ENCODE measurements at regions not wholly inside any gene's neighbourhood (a gene's known extent, or its start where the extent isn't known, plus 50 kb on each side); places are given as distances from the start of the nearest gene placed in this dataset.
"Not testable (repeated sequence)": the region's sequence is repeated elsewhere in the genome, so short reads cannot be mapped to it uniquely, and the experiment has no call there.

- DNase-seq (ENCODE audit: low spot score): no peak
These were observed 311.8 kb downstream of the PLPP3 start for GRCh38 chr1:56267611-56268010.

- no peak for DNase-seq (ENCODE audit: low spot score)
These were observed 313.0 kb downstream of the PLPP3 start for GRCh38 chr1:56266359-56266758.

GRCh38 chr1:56265216-56265615 is 314.1 kb downstream of the PLPP3 start:
- no peak for DNase-seq (ENCODE audit: low spot score)

- DNase-seq (ENCODE audit: low spot score): no peak
These were observed 315.5 kb downstream of the PLPP3 start for GRCh38 chr1:56263908-56264307.

GRCh38 chr1:56258371-56258770 is 321.0 kb downstream of the PLPP3 start:
- DNase-seq (ENCODE audit: low spot score): no peak

- no peak for DNase-seq (ENCODE audit: low spot score)
These were observed 321.6 kb downstream of the PLPP3 start for GRCh38 chr1:56257726-56258125.

- DNase-seq (ENCODE audit: low spot score): no peak
These were observed 323.0 kb downstream of the PLPP3 start for GRCh38 chr1:56256153-56257000.

GRCh38 chr1:56255516-56256152 is 323.7 kb downstream of the PLPP3 start:
- DNase-seq (ENCODE audit: low spot score): no peak

- DNase-seq (ENCODE audit: low spot score): no peak
These were observed 325.2 kb downstream of the PLPP3 start for GRCh38 chr1:56254130-56254529.

- no peak for DNase-seq (ENCODE audit: low spot score)
These were observed 328.6 kb downstream of the PLPP3 start for GRCh38 chr1:56250809-56251208.

- DNase-seq (ENCODE audit: low spot score): no peak
These were observed 330.1 kb downstream of the PLPP3 start for GRCh38 chr1:56249234-56249633.

- no peak for DNase-seq (ENCODE audit: low spot score)
These were observed 331.2 kb downstream of the PLPP3 start for GRCh38 chr1:56248138-56248537.

GRCh38 chr1:56246726-56247125 is 332.6 kb downstream of the PLPP3 start:
- not testable (repeated sequence) for DNase-seq (ENCODE audit: low spot score)

GRCh38 chr1:56240400-56240799 is 339.0 kb downstream of the PLPP3 start:
- DNase-seq (ENCODE audit: low spot score): no peak

GRCh38 chr1:56237491-56238064 is 341.8 kb downstream of the PLPP3 start:
- DNase-seq (ENCODE audit: low spot score): no peak

- no peak for DNase-seq (ENCODE audit: low spot score)
These were observed 342.7 kb downstream of the PLPP3 start for GRCh38 chr1:56236688-56237087.

GRCh38 chr1:56235909-56236510 is 343.4 kb downstream of the PLPP3 start:
- no peak for DNase-seq (ENCODE audit: low spot score)

- no peak for DNase-seq (ENCODE audit: low spot score)
These were observed 350.2 kb downstream of the PLPP3 start for GRCh38 chr1:56229186-56229585.

GRCh38 chr1:56227886-56228285 is 351.5 kb downstream of the PLPP3 start:
- no peak for DNase-seq (ENCODE audit: low spot score)

- DNase-seq (ENCODE audit: low spot score): no peak
These were observed 352.0 kb downstream of the PLPP3 start for GRCh38 chr1:56227401-56227800.

- no peak for DNase-seq (ENCODE audit: low spot score)
These were observed 353.2 kb downstream of the PLPP3 start for GRCh38 chr1:56225964-56226815.

- DNase-seq (ENCODE audit: low spot score): no peak
These were observed 355.4 kb downstream of the PLPP3 start for GRCh38 chr1:56223968-56224367.

Data from Ammon's horn (tissue), 1 donor.